ENCODE measurements at regions not wholly inside any gene's neighbourhood (a gene's known extent, or its start where the extent isn't known, plus 50 kb on each side); places are given as distances from the start of the nearest gene placed in this dataset.

DNA sequence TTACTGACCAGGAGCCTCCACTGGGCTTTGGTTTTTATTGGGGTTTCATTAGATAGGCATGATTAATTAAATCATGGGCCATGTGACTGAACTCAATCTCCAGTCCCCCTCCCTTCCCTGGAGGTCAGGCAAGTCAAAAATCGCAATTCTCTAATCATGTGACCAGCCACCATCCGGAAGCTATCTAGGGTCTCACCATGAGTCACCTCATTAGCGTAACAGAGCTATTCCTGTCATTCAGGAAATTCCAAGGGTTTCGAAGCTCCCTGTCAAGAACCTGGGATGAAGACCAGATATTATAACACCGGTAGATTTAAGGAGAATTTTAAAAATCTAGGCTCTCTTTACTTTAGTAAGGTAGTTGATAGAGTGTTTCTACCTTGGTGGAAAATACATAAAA lies 180.3 kb upstream of the TCF4 start:
- TF ChIP-seq YY1 (IDR thresholded peaks at IDR 0.05; ENCODE audit: insufficient read depth, insufficient read length) (no peak), SUZ12 (IDR thresholded peaks at IDR 0.05; ENCODE audit: extremely low read depth, insufficient read depth, insufficient read length) (no peak), ZNF274 (IDR thresholded peaks at IDR 0.05; ENCODE audit: low read depth, low read length) (no peak)
